ENCODE measurements at regions not wholly inside any gene's neighbourhood (a gene's known extent, or its start where the extent isn't known, plus 50 kb on each side); places are given as distances from the start of the nearest gene placed in this dataset.

DNA sequence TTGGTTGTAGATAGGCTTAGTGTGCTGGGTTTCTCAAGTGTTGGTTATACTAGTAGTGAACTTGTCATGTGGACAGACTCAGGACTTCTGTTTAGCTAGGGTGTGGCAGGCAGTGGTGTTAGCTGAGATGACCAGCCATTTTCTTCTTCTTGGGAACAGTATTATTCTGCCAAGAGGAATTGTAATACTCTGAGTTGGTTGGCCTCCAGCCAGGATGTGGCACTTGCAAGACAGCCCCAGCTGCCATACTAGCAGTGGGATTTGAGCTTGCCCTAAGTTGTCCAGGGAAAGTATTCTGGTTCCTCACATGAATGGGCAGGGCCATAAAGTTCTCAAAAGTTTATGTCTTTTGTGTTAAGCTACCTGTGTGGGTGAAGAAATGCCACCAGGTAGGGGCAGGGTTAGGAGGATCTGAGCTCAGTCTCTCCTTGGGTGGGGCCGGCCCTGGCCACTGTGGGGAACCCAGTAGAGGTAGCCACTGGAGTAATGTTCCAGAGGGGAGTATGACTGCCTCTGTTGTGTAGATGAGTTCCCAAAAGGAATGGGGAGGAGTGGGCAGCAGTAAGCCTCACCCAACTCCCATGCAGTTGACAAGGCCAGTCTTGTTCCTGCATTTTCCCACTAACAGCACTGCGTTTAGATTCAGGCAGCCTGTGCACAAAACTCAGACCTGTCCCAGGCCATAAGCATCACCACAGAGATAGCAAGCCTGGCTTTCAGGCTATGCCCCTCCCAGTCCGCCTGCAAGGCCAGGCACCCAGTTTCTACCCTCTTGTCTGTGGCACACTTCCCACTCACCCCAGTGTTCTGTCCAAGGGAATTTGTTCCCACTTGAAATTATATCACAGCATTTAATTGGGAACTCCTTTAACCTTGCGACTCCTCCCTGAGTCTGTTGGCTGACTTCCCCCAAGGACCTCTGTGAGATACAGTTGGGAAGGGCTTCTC, 250.7 kb downstream of the ANXA1 start:
- Mint-ChIP-seq H3K4me3 (no peak overlapping the region), H3K9me3 (no peaks in the 10 kb centered on the region; the same call in 2 of the 3 replicates), H3K4me1 (no peaks in the 10 kb centered on the region), H3K36me3 (ENCODE audit: low read depth) (no peaks in the 10 kb centered on the region), H3K27ac (no peak overlapping the region), H3K27me3 (ENCODE audit: insufficient read depth, low read depth, poor library complexity) (no peaks in the 10 kb centered on the region)
- H3F3A ChIP-seq (replicated peaks; ENCODE audit: low read depth): no peaks in the 10 kb centered on the region
- no peak overlapping the region for H2AFZ ChIP-seq
- H3K4me3 ChIP-seq: no peak overlapping the region
- H3K9me2 ChIP-seq (ENCODE audit: insufficient read depth): no peaks in the 10 kb centered on the region
- ATAC-seq: no peak
- no peaks in the 10 kb centered on the region for H3K4me1 ChIP-seq (ENCODE audit: insufficient read depth)
- no peak overlapping the region for H3K27ac ChIP-seq (ENCODE audit: low read depth)
- no peak for DNase-seq (ENCODE audit: low spot score)
- no peaks in the 10 kb centered on the region for H3K79me2 ChIP-seq (replicated peaks; ENCODE audit: insufficient read depth)
- TF ChIP-seq, protein P1, sequence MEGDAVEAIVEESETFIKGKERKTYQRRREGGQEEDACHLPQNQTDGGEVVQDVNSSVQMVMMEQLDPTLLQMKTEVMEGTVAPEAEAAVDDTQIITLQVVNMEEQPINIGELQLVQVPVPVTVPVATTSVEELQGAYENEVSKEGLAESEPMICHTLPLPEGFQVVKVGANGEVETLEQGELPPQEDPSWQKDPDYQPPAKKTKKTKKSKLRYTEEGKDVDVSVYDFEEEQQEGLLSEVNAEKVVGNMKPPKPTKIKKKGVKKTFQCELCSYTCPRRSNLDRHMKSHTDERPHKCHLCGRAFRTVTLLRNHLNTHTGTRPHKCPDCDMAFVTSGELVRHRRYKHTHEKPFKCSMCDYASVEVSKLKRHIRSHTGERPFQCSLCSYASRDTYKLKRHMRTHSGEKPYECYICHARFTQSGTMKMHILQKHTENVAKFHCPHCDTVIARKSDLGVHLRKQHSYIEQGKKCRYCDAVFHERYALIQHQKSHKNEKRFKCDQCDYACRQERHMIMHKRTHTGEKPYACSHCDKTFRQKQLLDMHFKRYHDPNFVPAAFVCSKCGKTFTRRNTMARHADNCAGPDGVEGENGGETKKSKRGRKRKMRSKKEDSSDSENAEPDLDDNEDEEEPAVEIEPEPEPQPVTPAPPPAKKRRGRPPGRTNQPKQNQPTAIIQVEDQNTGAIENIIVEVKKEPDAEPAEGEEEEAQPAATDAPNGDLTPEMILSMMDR (conservative IDR thresholded peaks at IDR 0.05; ENCODE audit: low read depth in 2 of 2): no peak
- TF ChIP-seq, protein P2, sequence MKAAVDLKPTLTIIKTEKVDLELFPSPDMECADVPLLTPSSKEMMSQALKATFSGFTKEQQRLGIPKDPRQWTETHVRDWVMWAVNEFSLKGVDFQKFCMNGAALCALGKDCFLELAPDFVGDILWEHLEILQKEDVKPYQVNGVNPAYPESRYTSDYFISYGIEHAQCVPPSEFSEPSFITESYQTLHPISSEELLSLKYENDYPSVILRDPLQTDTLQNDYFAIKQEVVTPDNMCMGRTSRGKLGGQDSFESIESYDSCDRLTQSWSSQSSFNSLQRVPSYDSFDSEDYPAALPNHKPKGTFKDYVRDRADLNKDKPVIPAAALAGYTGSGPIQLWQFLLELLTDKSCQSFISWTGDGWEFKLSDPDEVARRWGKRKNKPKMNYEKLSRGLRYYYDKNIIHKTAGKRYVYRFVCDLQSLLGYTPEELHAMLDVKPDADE (IDR thresholded peaks at IDR 0.05): no peak
- TF ChIP-seq JUNB (IDR thresholded peaks at IDR 0.05; ENCODE audit: unreplicated experiment) (no peak), NANOG (IDR thresholded peaks at IDR 0.05; ENCODE audit: borderline replicate concordance) (no peak), POLR2AphosphoS5 (IDR thresholded peaks at IDR 0.05; ENCODE audit: low read depth) (no peak)
- no peak overlapping the region for H3K4me2 ChIP-seq
- no peaks in the 10 kb centered on the region for H3K36me3 ChIP-seq (ENCODE audit: insufficient read depth)
- no peaks in the 10 kb centered on the region for H4K20me1 ChIP-seq (replicated peaks; ENCODE audit: insufficient read depth)
- no peaks in the 10 kb centered on the region for H3K27me3 ChIP-seq (ENCODE audit: insufficient read depth)

DNA sequence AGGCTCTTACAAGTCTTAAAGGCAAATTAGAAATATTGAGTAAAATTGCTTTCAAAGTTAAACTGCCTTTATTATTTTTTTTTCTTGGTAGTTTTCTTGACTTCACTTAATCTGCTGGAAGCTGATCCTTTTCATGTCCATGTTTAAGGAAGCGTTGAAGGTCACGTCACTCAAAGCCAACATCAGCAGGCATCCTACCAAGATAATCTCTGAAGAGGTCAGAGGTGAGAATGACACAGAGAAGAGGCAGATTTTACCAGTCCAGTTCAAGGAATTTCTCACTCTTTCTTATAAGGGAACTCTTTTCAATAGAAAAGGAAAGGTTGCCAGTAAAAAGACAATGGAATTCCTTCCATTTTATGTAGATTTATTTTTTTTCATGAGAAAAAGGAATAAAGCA, 259.8 kb downstream of the ANXA1 start:
- H3K4me3 Mint-ChIP-seq: no peak overlapping the region
- TF ChIP-seq, protein P3, sequence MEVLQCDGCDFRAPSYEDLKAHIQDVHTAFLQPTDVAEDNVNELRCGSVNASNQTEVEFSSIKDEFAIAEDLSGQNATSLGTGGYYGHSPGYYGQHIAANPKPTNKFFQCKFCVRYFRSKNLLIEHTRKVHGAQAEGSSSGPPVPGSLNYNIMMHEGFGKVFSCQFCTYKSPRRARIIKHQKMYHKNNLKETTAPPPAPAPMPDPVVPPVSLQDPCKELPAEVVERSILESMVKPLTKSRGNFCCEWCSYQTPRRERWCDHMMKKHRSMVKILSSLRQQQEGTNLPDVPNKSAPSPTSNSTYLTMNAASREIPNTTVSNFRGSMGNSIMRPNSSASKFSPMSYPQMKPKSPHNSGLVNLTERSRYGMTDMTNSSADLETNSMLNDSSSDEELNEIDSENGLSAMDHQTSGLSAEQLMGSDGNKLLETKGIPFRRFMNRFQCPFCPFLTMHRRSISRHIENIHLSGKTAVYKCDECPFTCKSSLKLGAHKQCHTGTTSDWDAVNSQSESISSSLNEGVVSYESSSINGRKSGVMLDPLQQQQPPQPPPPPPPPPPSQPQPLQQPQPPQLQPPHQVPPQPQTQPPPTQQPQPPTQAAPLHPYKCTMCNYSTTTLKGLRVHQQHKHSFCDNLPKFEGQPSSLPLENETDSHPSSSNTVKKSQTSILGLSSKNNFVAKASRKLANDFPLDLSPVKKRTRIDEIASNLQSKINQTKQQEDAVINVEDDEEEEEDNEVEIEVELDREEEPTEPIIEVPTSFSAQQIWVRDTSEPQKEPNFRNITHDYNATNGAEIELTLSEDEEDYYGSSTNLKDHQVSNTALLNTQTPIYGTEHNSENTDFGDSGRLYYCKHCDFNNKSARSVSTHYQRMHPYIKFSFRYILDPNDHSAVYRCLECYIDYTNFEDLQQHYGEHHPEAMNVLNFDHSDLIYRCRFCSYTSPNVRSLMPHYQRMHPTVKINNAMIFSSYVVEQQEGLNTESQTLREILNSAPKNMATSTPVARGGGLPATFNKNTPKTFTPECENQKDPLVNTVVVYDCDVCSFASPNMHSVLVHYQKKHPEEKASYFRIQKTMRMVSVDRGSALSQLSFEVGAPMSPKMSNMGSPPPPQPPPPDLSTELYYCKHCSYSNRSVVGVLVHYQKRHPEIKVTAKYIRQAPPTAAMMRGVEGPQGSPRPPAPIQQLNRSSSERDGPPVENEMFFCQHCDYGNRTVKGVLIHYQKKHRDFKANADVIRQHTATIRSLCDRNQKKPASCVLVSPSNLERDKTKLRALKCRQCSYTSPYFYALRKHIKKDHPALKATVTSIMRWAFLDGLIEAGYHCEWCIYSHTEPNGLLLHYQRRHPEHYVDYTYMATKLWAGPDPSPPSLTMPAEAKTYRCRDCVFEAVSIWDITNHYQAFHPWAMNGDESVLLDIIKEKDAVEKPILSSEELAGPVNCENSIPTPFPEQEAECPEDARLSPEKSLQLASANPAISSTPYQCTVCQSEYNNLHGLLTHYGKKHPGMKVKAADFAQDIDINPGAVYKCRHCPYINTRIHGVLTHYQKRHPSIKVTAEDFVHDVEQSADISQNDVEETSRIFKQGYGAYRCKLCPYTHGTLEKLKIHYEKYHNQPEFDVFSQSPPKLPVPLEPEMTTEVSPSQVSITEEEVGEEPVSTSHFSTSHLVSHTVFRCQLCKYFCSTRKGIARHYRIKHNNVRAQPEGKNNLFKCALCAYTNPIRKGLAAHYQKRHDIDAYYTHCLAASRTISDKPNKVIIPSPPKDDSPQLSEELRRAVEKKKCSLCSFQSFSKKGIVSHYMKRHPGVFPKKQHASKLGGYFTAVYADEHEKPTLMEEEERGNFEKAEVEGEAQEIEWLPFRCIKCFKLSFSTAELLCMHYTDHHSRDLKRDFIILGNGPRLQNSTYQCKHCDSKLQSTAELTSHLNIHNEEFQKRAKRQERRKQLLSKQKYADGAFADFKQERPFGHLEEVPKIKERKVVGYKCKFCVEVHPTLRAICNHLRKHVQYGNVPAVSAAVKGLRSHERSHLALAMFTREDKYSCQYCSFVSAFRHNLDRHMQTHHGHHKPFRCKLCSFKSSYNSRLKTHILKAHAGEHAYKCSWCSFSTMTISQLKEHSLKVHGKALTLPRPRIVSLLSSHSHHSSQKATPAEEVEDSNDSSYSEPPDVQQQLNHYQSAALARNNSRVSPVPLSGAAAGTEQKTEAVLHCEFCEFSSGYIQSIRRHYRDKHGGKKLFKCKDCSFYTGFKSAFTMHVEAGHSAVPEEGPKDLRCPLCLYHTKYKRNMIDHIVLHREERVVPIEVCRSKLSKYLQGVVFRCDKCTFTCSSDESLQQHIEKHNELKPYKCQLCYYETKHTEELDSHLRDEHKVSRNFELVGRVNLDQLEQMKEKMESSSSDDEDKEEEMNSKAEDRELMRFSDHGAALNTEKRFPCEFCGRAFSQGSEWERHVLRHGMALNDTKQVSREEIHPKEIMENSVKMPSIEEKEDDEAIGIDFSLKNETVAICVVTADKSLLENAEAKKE (CRISPR knock-in tag; IDR thresholded peaks at IDR 0.05): no peak
- TF ChIP-seq, protein P4, sequence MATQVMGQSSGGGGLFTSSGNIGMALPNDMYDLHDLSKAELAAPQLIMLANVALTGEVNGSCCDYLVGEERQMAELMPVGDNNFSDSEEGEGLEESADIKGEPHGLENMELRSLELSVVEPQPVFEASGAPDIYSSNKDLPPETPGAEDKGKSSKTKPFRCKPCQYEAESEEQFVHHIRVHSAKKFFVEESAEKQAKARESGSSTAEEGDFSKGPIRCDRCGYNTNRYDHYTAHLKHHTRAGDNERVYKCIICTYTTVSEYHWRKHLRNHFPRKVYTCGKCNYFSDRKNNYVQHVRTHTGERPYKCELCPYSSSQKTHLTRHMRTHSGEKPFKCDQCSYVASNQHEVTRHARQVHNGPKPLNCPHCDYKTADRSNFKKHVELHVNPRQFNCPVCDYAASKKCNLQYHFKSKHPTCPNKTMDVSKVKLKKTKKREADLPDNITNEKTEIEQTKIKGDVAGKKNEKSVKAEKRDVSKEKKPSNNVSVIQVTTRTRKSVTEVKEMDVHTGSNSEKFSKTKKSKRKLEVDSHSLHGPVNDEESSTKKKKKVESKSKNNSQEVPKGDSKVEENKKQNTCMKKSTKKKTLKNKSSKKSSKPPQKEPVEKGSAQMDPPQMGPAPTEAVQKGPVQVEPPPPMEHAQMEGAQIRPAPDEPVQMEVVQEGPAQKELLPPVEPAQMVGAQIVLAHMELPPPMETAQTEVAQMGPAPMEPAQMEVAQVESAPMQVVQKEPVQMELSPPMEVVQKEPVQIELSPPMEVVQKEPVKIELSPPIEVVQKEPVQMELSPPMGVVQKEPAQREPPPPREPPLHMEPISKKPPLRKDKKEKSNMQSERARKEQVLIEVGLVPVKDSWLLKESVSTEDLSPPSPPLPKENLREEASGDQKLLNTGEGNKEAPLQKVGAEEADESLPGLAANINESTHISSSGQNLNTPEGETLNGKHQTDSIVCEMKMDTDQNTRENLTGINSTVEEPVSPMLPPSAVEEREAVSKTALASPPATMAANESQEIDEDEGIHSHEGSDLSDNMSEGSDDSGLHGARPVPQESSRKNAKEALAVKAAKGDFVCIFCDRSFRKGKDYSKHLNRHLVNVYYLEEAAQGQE (IDR thresholded peaks at IDR 0.05; ENCODE audit: unreplicated experiment): no peak
- TF ChIP-seq EZH2 (IDR thresholded peaks at IDR 0.05; ENCODE audit: low read depth, unreplicated experiment): no peak

More for the DNA sequence above, 259.8 kb downstream of the ANXA1 start:
- no peaks in the 10 kb centered on the region for H3F3A ChIP-seq (replicated peaks; ENCODE audit: low read depth)
- H3K27me3 Mint-ChIP-seq (ENCODE audit: insufficient read depth, low read depth, poor library complexity): no peaks in the 10 kb centered on the region
- peaks cover 2% of the 10 kb centered on the region; the same call in 1 of the 3 replicates for H3K4me1 Mint-ChIP-seq
- no peak overlapping the region for H2AFZ ChIP-seq
- ATAC-seq (peak; percentile 52; the same call in 2 of the 3 replicates), DNase-seq (ENCODE audit: low spot score) (peak; percentile 7)
- H3K9me2 ChIP-seq (ENCODE audit: insufficient read depth): no peaks in the 10 kb centered on the region
- no peak overlapping the region for H3K27ac Mint-ChIP-seq
- H3K4me2 ChIP-seq: no peak overlapping the region
- no peaks in the 10 kb centered on the region for H3K9me3 Mint-ChIP-seq
- no peaks in the 10 kb centered on the region for H3K36me3 Mint-ChIP-seq (ENCODE audit: low read depth)
- H3K27ac ChIP-seq (ENCODE audit: low read depth): no peak overlapping the region
- no peaks in the 10 kb centered on the region for H4K20me1 ChIP-seq (replicated peaks; ENCODE audit: insufficient read depth)
- H3K79me2 ChIP-seq (replicated peaks; ENCODE audit: insufficient read depth): no peaks in the 10 kb centered on the region
- H3K27me3 ChIP-seq (ENCODE audit: insufficient read depth): no peaks in the 10 kb centered on the region
- no peaks in the 10 kb centered on the region for H3K4me1 ChIP-seq (ENCODE audit: insufficient read depth)
- no peak overlapping the region for H3K4me3 ChIP-seq
- no peaks in the 10 kb centered on the region for H3K36me3 ChIP-seq (ENCODE audit: insufficient read depth)
